ENCODE measurements at regions not wholly inside any gene's neighbourhood (a gene's known extent, or its start where the extent isn't known, plus 50 kb on each side); places are given as distances from the start of the nearest gene placed in this dataset.

DNA sequence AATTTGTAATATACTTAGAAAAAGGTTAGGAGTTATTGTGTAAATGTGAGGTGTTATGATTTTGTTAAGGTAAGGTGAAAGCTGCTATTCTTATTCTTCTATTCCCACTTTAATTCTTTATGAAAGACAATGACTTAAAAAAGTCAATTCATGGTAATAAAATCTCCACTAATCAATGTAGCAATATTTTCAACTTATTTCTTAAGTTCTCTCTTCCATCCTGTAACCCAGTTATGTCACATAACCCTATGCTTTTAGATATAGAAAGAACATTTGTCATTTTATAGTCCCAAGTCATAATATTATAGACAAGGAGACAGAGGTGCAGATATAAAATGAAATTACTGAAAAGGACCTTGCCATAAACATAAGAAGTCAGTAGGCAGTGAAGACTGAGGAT is 157.9 kb upstream of the SLC7A11 start:
- TF ChIP-seq, protein P1, sequence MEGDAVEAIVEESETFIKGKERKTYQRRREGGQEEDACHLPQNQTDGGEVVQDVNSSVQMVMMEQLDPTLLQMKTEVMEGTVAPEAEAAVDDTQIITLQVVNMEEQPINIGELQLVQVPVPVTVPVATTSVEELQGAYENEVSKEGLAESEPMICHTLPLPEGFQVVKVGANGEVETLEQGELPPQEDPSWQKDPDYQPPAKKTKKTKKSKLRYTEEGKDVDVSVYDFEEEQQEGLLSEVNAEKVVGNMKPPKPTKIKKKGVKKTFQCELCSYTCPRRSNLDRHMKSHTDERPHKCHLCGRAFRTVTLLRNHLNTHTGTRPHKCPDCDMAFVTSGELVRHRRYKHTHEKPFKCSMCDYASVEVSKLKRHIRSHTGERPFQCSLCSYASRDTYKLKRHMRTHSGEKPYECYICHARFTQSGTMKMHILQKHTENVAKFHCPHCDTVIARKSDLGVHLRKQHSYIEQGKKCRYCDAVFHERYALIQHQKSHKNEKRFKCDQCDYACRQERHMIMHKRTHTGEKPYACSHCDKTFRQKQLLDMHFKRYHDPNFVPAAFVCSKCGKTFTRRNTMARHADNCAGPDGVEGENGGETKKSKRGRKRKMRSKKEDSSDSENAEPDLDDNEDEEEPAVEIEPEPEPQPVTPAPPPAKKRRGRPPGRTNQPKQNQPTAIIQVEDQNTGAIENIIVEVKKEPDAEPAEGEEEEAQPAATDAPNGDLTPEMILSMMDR (conservative IDR thresholded peaks at IDR 0.05 in 1 of 2, IDR thresholded peaks at IDR 0.05 in 1 of 2; ENCODE audit: extremely low read depth in 1 of 2, insufficient read depth in 1 of 2, low read depth in 1 of 2, low read length in 2 of 2), result no peak
- TF ChIP-seq EZH2 (IDR thresholded peaks at IDR 0.05; ENCODE audit: borderline replicate concordance, low read length), result no peak
